Left ventricle myocardium inferior (tissue), 1 donor: ENCODE measurements at regions not wholly inside any gene's neighbourhood (a gene's known extent, or its start where the extent isn't known, plus 50 kb on each side); places are given as distances from the start of the nearest gene placed in this dataset.

Source experiments
- DNase-seq: peaks from one replicate; pipeline ENCODE4 v3.0.0-alpha.2; 2020
- H3K27ac ChIP-seq: fragments of 200-600 bp; replicated peaks from 2 replicates; pipeline ENCODE4 v1.8.0; 2021
- H3K27me3 ChIP-seq: fragments of 200-600 bp; 2 replicates; pipeline ENCODE4 v1.8.0; 2021; ENCODE audit warnings: low read depth
- H3K36me3 ChIP-seq: fragments of 200-600 bp; 2 replicates; pipeline ENCODE4 v1.8.0; 2021
- H3K4me1 ChIP-seq: fragments of 200-600 bp; 2 replicates; pipeline ENCODE4 v1.8.0; 2021
- H3K4me3 ChIP-seq: fragments of 200-600 bp; 2 replicates; pipeline ENCODE4 v1.8.0; 2021; ENCODE audit warnings: mild to moderate bottlenecking, moderate library complexity
- H3K9me3 ChIP-seq: fragments of 200-600 bp; replicated peaks from 2 replicates; pipeline ENCODE4 v1.8.0; 2021
- CTCF ChIP-seq: fragments of 200-600 bp; IDR thresholded peaks from 2 replicates; pipeline ENCODE4 v1.8.0; 2021; ENCODE audit warnings: antibody characterized with exemption, mild to moderate bottlenecking, borderline replicate concordance
- intact Hi-C: fragments of 100-400 bp; cut with micrococcal nuclease; formaldehyde crosslinking; loops from one replicate; pipeline ENCODE4 v1.11.0; 2022
- donor health status: DM: no; HTN: yes; CAD: no; lungs with severe emphysema.

- Histone ChIP-seq H3K4me1 (no peaks in the 10 kb centered on the region), H3K36me3 (no peaks in the 10 kb centered on the region), H3K4me3 (no peak overlapping the region), H3K9me3 (no peaks in the 10 kb centered on the region), H3K27me3 (no peaks in the 10 kb centered on the region), H3K27ac (no peak overlapping the region)
- no peak for TF ChIP-seq CTCF
- no peak for DNase-seq
- intact Hi-C loops: no loop called here
Measured at GRCh38 chr4:188714501-188714900, 575.3 kb downstream of the TRIML1 start.

GRCh38 chr4:188714907-188715306 lies 575.7 kb downstream of the TRIML1 start:
- Histone ChIP-seq H3K9me3 (no peaks in the 10 kb centered on the region), H3K4me1 (no peaks in the 10 kb centered on the region), H3K36me3 (no peaks in the 10 kb centered on the region), H3K4me3 (no peak overlapping the region), H3K27ac (no peak overlapping the region), H3K27me3 (no peaks in the 10 kb centered on the region)
- no peak for DNase-seq
- intact Hi-C loops: no loop called here
- TF ChIP-seq CTCF: no peak

GRCh38 chr4:188717661-188718060 lies 578.4 kb downstream of the TRIML1 start:
- Histone ChIP-seq H3K9me3 (peaks cover 5% of the 10 kb centered on the region), H3K27ac (no peak overlapping the region), H3K36me3 (no peaks in the 10 kb centered on the region), H3K4me1 (no peaks in the 10 kb centered on the region), H3K27me3 (no peaks in the 10 kb centered on the region), H3K4me3 (no peak overlapping the region)
- no peak for DNase-seq
- intact Hi-C loops: no loop called here
- no peak for TF ChIP-seq CTCF

GRCh38 chr4:188719794-188720193 lies 580.6 kb downstream of the TRIML1 start:
- no peak for TF ChIP-seq CTCF
- intact Hi-C loops: no loop called here
- Histone ChIP-seq H3K4me3 (no peak overlapping the region), H3K4me1 (no peaks in the 10 kb centered on the region), H3K9me3 (peaks cover 5% of the 10 kb centered on the region), H3K27ac (no peak overlapping the region), H3K36me3 (no peaks in the 10 kb centered on the region), H3K27me3 (no peaks in the 10 kb centered on the region)
- DNase-seq: no peak

GRCh38 chr4:188722911-188723310 lies 583.7 kb downstream of the TRIML1 start:
- Histone ChIP-seq H3K36me3 (no peaks in the 10 kb centered on the region), H3K4me3 (no peak overlapping the region), H3K27me3 (no peaks in the 10 kb centered on the region), H3K4me1 (no peaks in the 10 kb centered on the region), H3K27ac (no peak overlapping the region), H3K9me3 (peaks cover 5% of the 10 kb centered on the region)
- intact Hi-C loops: no loop called here
- DNase-seq: no peak
- TF ChIP-seq CTCF: no peak

GRCh38 chr4:188727746-188728145 lies 588.5 kb downstream of the TRIML1 start:
- Histone ChIP-seq H3K4me3 (no peak overlapping the region), H3K36me3 (no peaks in the 10 kb centered on the region), H3K27me3 (no peaks in the 10 kb centered on the region), H3K9me3 (peaks cover 6% of the 10 kb centered on the region), H3K4me1 (no peaks in the 10 kb centered on the region), H3K27ac (no peak overlapping the region)
- intact Hi-C loops: no loop called here
- TF ChIP-seq CTCF: no peak
- no peak for DNase-seq
